H7 (cell line): ENCODE measurements at regions not wholly inside any gene's neighbourhood (a gene's known extent, or its start where the extent isn't known, plus 50 kb on each side); places are given as distances from the start of the nearest gene placed in this dataset.

Source experiments
- DNase-seq: peaks from one replicate; pipeline ENCODE4 v3.0.0; 2012
- H3K27me3 ChIP-seq: 2 replicates; pipeline ENCODE4 v1.6.0; 2011; ENCODE audit warnings: mild to moderate bottlenecking, low read length; ENCODE audit not compliant: control insufficient read depth, insufficient read depth
- H3K36me3 ChIP-seq: replicated peaks from 2 replicates; pipeline ENCODE4 v1.5.1; 2011; ENCODE audit warnings: low read length; ENCODE audit not compliant: control insufficient read depth, insufficient read depth
- H3K4me3 ChIP-seq: 2 replicates; pipeline ENCODE4 v1.5.1; 2011; ENCODE audit warnings: low read depth, mild to moderate bottlenecking, control low read depth, low read length, moderate library complexity; ENCODE audit not compliant: insufficient read depth

DNA sequence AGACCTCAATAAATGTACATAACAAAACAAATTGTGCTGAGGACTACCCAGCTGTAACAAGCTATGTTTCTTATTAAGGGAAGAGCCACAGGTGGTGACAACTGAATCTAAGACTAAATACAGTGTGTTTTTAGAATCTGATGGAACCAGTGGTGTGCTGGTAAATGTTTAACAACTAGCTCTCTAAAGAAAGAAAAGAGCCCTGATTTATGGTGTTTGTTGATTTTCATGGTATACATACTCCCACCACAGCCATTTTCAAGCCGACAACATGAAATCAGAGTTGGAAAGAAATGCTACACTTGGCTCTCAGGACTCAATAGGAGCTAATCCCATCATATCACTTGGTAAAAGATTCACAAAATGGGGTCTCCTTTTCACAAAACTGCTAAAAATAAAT is 89.8 kb upstream of the FNDC3B start:
- Histone ChIP-seq H3K4me3 (no peak overlapping the region), H3K36me3 (no peaks in the 10 kb centered on the region), H3K27me3 (no peaks in the 10 kb centered on the region)
- no peak for DNase-seq

DNA sequence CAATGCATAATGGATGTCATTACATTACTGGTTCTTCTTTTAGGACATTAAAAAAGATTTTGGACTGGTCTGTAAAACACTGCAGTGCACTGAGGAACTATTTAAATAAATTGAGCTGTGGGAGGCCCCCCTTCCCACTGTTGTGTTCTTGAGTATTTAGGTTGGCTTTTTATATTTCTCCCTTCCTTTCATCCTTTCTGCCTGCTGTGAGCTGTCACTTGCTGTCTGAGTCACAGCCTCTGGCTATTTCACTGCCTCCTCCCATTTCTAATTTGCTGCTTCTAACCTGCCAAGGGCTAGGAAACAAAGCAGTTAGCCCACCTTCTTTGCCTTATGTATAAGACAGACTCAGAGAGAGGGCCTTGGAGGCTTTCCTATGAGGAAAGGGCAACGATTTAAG is 89.0 kb upstream of the FNDC3B start:
- H3K36me3 ChIP-seq: no peaks in the 10 kb centered on the region
- no peaks in the 10 kb centered on the region for H3K27me3 ChIP-seq
- peak; percentile 41 for DNase-seq
- no peak overlapping the region for H3K4me3 ChIP-seq

DNA sequence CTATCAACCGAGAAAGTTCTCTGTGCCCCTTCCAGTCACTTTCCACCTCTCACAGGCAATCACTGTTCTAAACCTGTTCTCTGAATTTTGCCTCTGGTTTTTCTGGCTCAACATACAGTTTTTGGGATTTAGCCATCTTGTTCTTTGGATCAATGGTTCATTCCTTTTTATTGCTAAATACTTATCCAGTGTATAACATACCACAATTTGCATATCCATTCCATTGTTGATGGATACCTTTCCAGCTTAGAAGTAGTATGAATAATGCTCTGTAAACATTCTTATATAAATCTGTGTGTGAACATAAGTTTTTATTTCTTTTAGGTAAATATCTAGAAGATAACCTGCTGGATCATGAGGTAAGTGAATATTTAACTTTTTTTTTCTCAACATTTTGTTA is 87.8 kb upstream of the FNDC3B start:
- no peak for DNase-seq
- Histone ChIP-seq H3K36me3 (no peaks in the 10 kb centered on the region), H3K4me3 (no peak overlapping the region), H3K27me3 (no peaks in the 10 kb centered on the region)

DNA sequence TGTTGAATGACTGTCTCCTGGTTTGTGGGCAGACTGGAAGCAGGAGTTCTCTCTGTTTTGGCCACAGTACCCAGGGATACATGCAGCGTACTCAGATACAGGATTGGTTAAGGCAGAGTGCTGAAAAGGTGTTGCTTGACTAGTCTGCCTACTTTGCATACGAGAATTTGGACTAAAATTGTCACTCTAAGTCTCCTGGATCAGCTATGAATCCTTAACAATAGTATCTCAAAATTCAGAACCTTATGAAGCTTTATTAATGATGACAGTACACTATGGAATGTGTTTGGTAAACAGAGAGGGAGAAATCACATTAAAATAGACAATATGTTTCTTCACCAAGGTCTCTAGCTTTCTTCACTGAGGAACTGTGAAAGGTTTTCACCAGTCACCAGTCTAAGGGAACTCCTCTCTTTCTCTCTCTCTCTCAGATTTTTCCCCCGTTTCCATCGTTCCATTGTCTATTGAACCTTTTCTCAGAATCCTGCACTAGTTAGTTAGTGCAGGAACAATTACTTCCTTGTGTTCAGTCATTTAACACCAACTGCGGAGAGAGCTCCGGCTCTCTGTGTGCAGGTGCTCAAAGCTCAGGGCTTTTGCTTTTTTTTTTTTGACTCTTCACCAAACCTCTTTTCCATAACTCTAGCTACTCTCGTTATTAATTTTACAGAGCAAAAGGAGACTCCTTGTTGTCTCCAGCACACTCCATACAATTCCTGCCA is 85.9 kb upstream of the FNDC3B start:
- H3K4me3 ChIP-seq: no peak overlapping the region
- DNase-seq: no peak
- H3K36me3 ChIP-seq: no peaks in the 10 kb centered on the region
- no peaks in the 10 kb centered on the region for H3K27me3 ChIP-seq

DNA sequence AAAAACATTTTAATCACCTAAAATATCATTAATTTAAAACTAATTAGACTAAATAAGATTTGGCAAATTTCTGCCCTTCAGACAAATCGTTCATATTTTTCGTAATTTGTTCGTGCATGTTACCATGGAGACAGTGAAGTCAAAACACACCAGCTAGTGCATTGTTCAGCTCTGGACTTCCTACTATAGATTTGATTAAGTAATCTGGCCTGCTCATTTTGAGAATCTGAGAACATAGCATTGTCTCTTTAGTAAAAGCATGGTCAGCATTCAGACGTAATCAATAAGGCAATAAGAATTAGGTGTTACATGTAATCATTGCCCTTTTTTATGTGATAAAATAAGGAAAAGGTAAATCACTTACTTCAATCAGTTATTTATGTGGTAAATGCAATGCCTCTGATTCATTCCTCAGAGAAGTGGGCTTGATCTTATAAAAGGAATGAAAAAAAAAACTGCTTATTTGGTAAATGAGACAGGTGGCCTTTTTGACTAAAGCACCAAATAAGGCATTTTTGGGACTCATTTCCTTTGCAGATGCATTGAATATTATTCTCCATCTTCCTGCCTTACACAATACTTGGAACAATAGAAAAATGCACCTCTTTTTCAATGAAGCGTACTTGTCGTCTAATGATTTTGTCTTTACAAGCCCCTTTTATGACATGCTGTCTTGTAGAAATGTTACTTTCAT is 84.5 kb upstream of the FNDC3B start:
- H3K36me3 ChIP-seq: no peaks in the 10 kb centered on the region
- H3K4me3 ChIP-seq: no peak overlapping the region
- no peak for DNase-seq
- H3K27me3 ChIP-seq: no peaks in the 10 kb centered on the region

DNA sequence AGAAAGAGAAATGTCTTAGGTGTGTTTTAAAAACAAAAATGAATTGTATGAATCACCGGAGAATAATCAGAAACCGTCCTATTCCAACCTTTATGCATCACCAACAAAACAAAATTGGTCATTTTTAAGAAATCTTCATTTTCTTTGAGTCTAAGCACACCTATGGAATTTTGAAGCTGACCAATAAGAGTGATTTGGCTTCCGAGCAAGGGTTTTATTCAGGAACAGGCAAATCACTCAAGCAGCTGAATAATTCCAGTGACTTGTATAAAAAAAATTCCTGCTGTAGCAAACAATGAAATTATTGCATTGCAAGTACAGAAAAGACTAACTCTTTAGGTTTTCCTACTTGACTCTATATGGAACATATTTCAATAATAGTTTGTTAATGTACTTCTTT is 83.8 kb upstream of the FNDC3B start:
- DNase-seq: no peak
- Histone ChIP-seq H3K27me3 (no peaks in the 10 kb centered on the region), H3K36me3 (no peaks in the 10 kb centered on the region), H3K4me3 (no peak overlapping the region)

DNA sequence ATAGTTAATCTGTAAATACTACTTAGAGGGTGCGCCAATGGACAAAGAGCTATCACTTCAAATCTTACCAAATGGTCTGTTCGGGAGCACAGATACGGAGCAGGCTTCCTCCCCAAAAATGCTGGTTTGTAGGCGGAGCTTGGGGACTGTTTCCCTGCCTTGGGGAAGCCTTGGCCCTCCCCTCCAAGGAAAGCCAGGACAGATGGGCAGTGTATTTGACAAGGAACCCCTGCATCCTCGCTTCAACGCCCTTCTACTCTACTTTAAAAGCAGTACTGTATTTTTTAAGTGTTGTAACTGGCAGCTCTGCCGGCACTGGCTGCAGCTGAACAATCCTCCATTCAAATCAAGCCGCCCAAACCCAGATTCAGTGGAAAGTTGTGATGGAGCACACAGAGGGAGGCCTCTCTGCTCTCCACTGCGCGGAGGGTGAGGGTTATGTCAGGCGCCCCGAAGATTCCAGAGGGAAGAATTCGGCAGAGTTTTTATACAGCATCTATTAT is 83.1 kb upstream of the FNDC3B start:
- Histone ChIP-seq H3K27me3 (no peaks in the 10 kb centered on the region), H3K36me3 (no peaks in the 10 kb centered on the region), H3K4me3 (no peak overlapping the region)
- DNase-seq: no peak

DNA sequence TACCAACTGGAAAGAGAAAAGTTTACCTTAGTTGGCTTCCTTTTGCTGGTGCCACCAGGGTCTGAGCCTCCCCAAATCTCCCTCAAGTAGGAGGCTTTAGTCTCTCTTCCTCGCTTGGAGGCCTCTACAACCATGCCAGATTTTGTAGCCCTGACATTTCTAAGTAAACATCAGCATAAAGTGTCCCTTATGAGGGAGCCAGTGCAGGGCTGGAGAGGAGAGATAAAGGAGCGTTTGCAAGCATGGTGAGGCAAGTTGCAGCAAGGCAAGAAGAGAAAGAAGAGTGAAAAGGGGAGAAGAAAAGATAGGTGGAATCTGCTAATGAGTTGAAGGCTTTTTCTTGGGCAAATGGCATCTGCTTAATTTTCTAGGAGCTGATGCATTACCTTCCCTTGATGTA is 82.7 kb upstream of the FNDC3B start:
- Histone ChIP-seq H3K36me3 (no peaks in the 10 kb centered on the region), H3K27me3 (no peaks in the 10 kb centered on the region), H3K4me3 (no peak overlapping the region)
- no peak for DNase-seq

DNA sequence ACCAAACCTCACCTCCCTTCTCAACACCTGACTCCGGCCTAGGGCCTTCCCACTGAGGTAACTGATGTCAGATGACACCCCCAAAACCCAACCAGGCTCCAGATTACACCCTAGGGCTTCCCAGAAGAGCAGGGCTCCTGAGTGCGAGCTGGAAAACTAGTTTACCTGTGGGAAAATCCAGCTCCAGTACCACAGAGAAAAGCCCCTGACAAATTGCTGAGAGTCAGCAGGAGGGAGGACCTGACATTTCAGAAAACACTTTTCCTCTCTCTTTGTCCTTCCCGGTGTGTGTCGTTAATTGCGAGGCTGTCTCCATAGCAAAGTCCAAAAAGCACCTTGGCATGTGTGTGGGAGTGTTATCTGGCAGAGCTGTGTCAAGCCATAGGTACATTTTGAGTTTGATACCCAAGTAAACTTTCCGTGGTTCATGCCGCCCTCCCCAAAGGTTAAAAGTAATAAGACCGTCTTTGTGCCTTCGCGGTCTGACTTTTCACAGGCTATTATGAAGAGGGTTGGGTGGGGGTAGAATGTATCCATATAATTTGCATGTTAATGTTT is 79.8 kb upstream of the FNDC3B start:
- no peak for DNase-seq
- no peaks in the 10 kb centered on the region for H3K27me3 ChIP-seq
- H3K4me3 ChIP-seq: no peak overlapping the region
- no peaks in the 10 kb centered on the region for H3K36me3 ChIP-seq

DNA sequence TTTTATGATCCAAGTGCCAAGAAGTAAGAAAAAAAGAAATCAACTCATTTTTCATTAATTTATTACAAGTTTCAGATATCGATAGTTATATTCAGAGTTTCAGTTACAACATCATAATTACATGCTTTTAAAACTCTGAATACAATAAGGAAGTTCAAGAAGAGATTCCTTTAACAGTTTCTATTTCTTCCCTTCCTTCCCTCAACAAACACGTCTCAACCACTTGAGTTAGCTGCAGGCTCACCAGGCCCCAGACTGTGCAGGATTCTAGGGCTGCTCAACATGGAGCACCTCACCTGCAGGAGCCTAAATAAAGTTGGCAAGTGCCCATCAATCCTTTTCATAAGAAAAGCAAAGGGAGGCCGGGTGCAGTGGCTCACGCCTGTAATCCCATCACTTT is 79.2 kb upstream of the FNDC3B start:
- H3K4me3 ChIP-seq: no peak overlapping the region
- no peaks in the 10 kb centered on the region for H3K36me3 ChIP-seq
- no peaks in the 10 kb centered on the region for H3K27me3 ChIP-seq
- DNase-seq: no peak

DNA sequence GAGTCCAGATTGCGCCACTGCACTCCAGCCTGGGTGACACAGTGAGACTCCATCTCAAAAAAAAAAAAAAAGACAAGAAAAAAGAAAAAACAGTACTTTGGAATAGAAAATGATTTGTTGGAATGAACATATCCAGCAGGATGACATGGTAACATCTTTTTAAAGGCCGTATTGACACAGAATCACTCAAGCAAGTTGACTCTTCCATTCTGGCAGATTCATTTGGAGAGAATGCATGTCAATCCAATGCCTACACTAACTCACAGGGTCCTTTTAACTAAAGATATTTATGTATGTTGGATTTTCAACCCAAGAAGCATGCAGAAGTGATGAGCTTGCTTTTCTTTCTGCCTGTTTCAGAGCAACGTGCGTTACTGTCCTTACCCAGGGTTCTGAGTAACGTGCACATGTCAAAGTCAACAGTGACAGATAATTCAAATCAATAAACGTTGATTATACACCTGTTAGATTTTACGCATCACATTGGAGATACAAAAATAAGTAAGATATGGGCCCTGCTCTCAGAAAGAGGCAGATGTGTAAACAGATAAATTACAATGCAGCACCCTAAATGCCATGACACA is 77.1 kb upstream of the FNDC3B start:
- DNase-seq: no peak
- H3K36me3 ChIP-seq: no peaks in the 10 kb centered on the region
- H3K4me3 ChIP-seq: no peak overlapping the region
- H3K27me3 ChIP-seq: no peaks in the 10 kb centered on the region

DNA sequence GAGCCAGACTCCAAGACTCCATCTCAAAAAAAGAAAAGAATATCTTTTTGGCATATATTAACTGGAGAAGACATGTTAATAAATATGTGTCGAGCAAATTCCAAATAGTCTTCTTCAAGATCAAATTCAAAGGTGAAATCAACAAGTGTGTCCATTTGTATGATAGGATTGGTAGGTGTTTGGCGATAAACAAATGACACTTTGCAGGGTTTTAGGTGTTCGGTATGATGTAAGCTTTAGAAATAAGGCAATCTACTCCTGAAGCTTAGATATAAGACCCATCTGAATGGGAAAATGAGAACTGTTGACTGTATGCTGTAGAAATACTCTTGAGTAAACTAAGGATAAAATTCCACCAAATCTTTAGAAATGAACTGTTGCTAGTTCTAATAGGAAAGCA is 75.8 kb upstream of the FNDC3B start:
- Histone ChIP-seq H3K4me3 (no peak overlapping the region), H3K36me3 (no peaks in the 10 kb centered on the region), H3K27me3 (no peaks in the 10 kb centered on the region)
- DNase-seq: no peak

DNA sequence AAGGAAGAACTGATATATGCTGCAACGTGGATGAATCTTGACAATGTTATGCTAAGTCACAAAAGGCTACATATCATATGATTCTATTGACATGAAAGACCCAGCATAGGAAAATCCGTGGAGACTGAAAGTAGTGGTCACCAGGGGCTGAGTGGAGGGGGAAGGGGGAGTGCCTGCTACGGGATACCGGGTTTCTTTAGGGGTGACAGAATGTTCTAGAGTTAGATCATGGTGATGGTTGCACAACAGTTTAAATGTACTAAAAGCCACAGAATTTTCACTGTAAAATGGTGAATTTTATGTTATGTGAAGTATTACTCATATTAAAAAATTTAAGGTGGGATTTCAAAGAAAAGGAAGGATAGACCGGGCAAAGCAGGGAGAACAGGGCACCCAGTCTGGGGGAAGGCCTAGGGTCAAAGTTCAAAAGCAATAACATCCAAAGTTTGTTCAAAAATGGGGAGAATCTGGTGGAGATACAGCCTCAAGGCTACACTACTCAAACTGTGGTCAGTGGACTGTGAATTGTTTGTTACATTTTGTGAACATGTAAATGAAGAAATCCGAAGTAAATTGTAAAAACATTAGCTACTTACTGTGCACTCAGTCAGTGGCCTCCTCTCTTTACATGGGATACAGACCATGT is 74.2 kb upstream of the FNDC3B start:
- no peak overlapping the region for H3K4me3 ChIP-seq
- no peak for DNase-seq
- H3K27me3 ChIP-seq: no peaks in the 10 kb centered on the region
- H3K36me3 ChIP-seq: no peaks in the 10 kb centered on the region

DNA sequence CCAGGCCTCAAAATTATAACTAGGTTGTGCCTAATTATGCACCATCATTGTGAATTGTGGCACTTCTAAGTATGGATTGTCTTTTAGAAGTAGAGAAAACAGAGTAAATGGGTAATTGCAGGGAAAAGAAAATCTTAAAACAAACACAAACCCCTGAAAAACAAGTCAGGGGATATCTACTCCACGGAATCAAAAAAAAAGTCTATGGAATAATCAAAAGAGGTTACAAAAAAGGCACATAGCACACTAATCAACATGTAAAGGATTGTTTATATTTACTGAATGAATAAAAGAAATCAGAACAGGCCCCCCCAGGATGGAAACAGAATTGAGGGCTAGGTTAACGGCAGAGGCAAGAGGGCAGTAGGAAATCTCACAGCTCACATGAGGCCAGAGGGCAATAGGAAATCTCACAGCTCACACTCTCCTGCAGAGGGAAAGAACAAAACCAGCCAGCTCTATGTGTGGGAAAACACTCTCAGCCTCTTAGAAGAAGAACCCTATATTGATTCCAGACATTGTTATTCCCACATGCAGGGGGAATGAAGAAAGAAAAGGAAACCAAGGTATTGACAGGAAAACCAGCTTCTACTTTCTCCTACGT is 72.7 kb upstream of the FNDC3B start:
- Histone ChIP-seq H3K36me3 (no peaks in the 10 kb centered on the region), H3K4me3 (no peak overlapping the region), H3K27me3 (no peaks in the 10 kb centered on the region)
- peak; percentile 24 for DNase-seq
